ENCODE measurements at regions not wholly inside any gene's neighbourhood (a gene's known extent, or its start where the extent isn't known, plus 50 kb on each side); places are given as distances from the start of the nearest gene placed in this dataset.

GRCh38 chr7:40945788-40946187 lies 757.1 kb downstream of the INHBA start:
- no peak for DNase-seq (ENCODE audit: low spot score)

GRCh38 chr7:40944981-40945585 lies 757.8 kb downstream of the INHBA start:
- DNase-seq (ENCODE audit: low spot score), result no peak

DNA sequence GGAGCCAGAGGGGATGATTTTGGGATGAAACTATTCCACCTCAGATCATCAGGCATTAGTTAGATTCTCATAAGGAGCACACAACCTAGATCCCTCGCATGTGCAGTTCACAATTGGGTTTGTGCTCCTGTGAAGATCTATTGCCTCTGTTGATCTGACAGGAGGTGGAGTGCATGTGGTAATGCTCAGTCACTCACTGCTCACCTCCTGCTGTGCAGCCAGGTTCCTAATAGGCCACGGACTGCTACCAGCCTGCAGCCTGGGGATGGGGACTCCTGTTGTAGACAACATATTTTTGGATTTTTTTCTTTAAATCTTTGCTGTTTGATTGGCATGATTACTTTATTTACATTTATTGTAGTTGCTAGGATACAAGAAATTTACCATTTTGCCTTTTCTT lies 765.0 kb downstream of the INHBA start:
- DNase-seq (ENCODE audit: low spot score), result no peak

DNA sequence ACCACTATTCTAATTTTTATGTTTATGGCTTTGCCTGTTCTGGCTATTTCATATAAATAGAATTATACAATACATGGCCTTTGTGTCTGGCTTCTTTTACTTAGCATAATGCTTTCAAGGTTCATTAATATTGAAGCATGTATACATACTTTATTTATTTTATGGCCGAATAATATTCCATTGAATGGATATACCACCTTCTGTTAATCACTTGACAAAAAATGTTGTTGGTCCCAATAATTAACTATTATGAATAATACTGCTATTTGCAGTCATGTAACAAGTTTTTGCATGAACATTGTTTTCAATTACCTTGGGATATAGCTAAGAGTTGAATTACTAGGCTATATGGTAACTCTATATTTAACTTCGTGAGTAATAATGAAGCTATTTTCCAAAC lies 767.5 kb downstream of the INHBA start:
- DNase-seq (ENCODE audit: low spot score), result no peak

DNA sequence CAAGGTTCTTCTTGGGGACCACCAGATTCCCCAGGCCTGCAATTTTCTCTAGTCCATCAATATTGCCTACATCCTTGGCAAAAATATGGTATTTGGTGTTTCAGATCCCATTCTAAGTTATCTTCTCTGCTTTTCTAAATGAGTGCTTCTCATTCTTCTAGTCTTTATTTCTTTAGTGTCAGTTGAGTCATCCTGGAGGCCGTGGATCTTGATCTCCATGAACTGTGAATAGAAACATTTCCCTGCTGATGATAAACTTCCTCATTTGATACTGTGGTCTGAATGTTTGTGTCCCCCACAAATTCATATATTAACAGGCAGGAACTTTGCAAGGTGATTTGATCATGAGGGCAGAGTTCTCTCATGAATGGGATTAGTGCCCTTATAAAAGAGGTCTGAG lies 779.3 kb downstream of the INHBA start:
- no peak for DNase-seq (ENCODE audit: low spot score)

DNA sequence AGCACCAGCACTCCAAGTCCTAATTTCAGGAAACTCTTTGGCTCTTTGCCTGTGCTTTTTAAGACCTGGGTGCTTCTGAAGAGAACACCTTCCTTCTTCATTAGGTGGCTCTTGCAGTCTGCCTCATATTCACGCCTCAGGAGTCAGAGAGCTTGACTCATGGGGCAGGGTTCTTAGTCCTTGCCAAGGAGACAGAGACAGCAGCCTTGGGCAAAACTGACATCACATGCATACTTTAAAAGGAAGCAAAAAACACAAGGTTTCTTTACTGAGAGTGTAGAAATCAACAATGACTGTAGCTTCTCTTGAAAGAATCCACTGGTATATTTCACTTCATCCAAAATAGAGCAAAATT lies 780.6 kb downstream of the INHBA start:
- no peak for DNase-seq (ENCODE audit: low spot score)

GRCh38 chr7:40921589-40922315 lies 781.1 kb downstream of the INHBA start:
- no peak for DNase-seq (ENCODE audit: low spot score)

GRCh38 chr7:40918701-40919271 lies 784.0 kb downstream of the SUGCT start:
- no peak for DNase-seq (ENCODE audit: low spot score)

GRCh38 chr7:40916813-40917212 lies 782.0 kb downstream of the SUGCT start:
- no peak for DNase-seq (ENCODE audit: low spot score)

- DNase-seq (ENCODE audit: low spot score), result no peak
Observed at GRCh38 chr7:40915071-40915470, 780.3 kb downstream of the SUGCT start.
